RWPE1 (cell line): ENCODE measurements at regions not wholly inside any gene's neighbourhood (a gene's known extent, or its start where the extent isn't known, plus 50 kb on each side); places are given as distances from the start of the nearest gene placed in this dataset.

Source experiments
- CTCF ChIA-PET: fragments of 350-600 bp; sonication (Branson Sonifier 250); formaldehyde crosslinking; extraction: SDS; loops from one replicate; lab custom pipeline; 2021; lab: Yijun Ruan, JAX
- POLR2A ChIA-PET: fragments of 400-600 bp; formaldehyde crosslinking; extraction: SDS; loops from one replicate; lab custom pipeline; 2020; ENCODE audit warnings: antibody characterized with exemption; ENCODE audit not compliant: low non-redundant PET; lab: Yijun Ruan, JAX
- DNase-seq: peaks from one replicate; pipeline ENCODE4 v3.0.0; 2012; ENCODE audit warnings: low spot score
- H3K27ac ChIP-seq: fragments of 450-650 bp; 2 replicates; pipeline ENCODE4 v1.5.1; 2017
- TF ChIP-seq, protein P1 (sequence below): fragments of 450-650 bp; conservative IDR thresholded peaks from 2 replicates; pipeline ENCODE4 v1.5.1; 2017; ENCODE audit warnings: low read depth, mild to moderate bottlenecking

DNA sequence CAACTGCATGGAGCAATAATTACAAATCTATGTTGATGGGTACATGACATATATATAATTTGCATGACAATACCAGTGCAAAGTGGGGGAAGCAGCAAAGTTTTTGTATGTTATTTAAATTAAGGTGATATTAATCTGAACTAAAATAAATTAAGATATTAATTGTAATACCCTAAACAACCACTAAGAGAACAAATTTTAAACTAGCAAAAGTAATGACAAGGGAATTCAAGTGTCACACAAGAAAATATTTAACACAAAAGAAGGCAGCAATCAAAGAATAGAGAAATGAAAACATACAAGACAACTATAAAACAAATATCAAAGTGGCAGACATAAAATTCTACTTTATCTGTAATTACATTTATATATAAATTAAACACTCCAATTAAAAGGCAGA is 2003.4 kb downstream of the MAT2B start:
- POLR2A ChIA-PET: no interaction called here
- no peak for DNase-seq
- TF ChIP-seq, protein P1, sequence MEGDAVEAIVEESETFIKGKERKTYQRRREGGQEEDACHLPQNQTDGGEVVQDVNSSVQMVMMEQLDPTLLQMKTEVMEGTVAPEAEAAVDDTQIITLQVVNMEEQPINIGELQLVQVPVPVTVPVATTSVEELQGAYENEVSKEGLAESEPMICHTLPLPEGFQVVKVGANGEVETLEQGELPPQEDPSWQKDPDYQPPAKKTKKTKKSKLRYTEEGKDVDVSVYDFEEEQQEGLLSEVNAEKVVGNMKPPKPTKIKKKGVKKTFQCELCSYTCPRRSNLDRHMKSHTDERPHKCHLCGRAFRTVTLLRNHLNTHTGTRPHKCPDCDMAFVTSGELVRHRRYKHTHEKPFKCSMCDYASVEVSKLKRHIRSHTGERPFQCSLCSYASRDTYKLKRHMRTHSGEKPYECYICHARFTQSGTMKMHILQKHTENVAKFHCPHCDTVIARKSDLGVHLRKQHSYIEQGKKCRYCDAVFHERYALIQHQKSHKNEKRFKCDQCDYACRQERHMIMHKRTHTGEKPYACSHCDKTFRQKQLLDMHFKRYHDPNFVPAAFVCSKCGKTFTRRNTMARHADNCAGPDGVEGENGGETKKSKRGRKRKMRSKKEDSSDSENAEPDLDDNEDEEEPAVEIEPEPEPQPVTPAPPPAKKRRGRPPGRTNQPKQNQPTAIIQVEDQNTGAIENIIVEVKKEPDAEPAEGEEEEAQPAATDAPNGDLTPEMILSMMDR: no peak; the same call in 1 of the 2 replicates
- CTCF ChIA-PET: no interaction called here
- no peak overlapping the region for H3K27ac ChIP-seq

DNA sequence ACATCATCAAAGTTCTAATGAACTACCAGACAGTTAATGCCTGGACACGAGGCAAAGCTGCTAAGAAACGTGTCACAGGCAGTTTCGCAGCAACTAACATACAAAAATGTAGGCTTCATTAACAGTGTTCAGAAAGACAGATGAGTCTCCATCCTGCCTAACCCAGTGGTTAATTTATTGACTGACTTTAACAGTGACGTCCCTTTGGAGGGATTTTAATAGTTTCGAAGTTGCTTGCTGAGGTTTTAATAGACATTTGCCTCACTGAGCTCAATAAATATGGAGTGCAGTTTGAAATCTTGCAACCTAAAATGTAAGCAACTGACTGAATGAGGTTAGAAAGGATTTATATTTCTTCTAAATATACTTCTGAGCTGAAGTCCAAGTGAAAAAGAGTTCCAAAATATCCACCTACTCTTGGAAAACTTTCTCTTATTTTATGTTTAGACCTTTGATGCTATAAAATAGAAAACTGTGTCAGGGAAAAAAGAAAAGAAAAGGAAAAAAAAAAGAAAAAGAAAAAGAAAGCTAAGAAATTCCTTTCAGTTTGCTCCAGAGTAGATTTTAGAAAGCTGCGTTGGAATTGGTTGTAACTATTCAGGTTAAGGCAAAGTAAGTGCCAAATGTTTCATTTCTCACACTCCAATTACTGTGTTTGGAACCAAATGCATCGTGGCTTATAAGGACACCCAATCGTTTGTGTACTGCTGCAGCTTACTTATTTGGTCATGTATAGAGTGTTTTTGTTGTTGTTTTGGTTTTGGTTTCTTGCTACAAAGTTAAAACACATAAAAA is 2016.6 kb downstream of the MAT2B start:
- TF ChIP-seq, protein P1: no peak
- CTCF ChIA-PET: interaction anchor here (0.6 to 0.7 kb wide), 3 partner anchors 14 to 1789 kb away, joined by 3 read pairs; no protein-coding TSS in a partner anchor

DNA sequence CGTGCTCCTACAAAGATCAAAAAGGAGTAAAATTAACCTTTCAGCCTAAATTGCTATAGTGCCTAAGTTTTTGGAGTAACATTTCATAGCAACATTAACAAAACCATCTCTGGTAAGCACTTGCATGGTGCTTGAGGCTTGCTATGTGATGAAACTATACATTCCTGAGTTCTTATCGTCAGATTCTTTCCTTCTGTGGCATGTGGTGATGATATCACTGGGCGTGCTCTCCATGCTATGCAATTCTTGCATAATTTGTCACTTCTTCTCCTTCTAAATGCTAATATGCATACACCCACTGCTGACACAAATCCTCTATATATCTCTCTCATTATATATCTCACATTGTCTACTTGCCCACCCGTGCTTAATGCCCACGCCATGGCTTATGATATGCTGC is 2019.9 kb downstream of the MAT2B start:
- no peak overlapping the region for H3K27ac ChIP-seq
- TF ChIP-seq, protein P1: no peak
- POLR2A ChIA-PET: no interaction called here
- CTCF ChIA-PET: no interaction called here
- DNase-seq: peak; percentile 63

More for the DNA sequence above, 2016.6 kb downstream of the MAT2B start:
- POLR2A ChIA-PET: no interaction called here
- no peak overlapping the region for H3K27ac ChIP-seq
- DNase-seq: no peak

DNA sequence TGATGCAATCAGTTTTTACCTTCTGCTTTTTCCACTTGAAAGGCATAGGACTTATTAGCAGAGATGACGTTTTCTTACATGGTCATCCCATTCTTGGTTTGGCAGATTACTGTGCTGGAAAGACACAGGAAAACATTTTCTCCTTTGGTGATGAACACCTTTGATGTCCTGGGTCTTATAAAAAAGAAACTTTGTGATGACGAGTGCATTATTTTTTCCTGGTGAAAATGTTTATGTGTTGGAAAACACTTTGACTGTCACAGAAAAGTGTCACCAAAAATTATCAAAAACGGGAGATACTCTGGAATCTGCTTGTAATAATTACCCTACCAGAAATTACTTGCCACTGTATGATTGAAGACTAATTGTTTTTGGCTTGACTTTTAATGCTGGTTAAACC is 2020.9 kb downstream of the MAT2B start:
- CTCF ChIA-PET: no interaction called here
- no peak for DNase-seq
- POLR2A ChIA-PET: no interaction called here
- TF ChIP-seq, protein P1: no peak
- no peak overlapping the region for H3K27ac ChIP-seq

DNA sequence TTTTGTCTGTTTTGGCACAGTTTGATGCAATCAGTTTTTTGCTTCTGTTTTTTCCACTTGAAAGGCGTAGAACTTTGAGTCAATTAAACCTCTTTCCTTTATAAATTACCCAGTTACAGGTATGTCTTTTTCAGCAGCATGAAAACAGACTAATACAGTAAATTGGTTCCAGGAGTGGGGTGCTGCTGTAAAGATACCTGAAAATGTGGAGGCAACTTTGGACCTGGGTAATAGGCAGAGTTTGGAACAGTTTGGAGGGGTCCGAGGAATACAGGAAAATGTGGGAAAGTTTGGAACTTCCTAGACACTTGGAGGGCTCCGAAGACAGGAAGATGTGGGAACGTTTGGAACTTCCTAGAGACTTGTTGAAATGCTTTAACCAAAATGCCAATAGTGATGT is 2022.2 kb downstream of the MAT2B start:
- TF ChIP-seq, protein P1: no peak
- ChIA-PET CTCF (no interaction called here), POLR2A (no interaction called here)
- H3K27ac ChIP-seq: no peak overlapping the region
- no peak for DNase-seq

DNA sequence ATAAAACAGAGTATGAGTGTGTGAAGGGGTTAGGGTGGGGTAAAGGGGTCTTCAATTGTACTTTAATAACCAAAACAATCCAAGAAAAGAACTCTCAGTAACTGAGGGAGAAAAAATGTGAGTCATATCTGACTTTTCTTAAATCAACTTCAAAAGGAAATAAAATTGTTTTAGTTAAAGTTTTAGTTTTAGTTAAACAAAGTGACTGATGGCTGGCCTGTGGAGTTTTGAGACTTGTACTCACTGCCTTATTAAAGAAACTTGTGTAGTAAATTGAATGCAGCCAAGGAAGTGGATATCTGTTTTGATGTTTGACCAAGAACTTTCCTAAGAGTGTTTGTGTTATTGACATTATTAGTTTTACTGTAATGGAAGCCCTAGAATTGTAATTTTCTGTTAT is 2032.6 kb downstream of the MAT2B start:
- POLR2A ChIA-PET: no interaction called here
- DNase-seq: no peak
- TF ChIP-seq, protein P1: no peak
- no peak overlapping the region for H3K27ac ChIP-seq
- CTCF ChIA-PET: no interaction called here
